RWPE1 (cell line): ENCODE measurements at regions not wholly inside any gene's neighbourhood (a gene's known extent, or its start where the extent isn't known, plus 50 kb on each side); places are given as distances from the start of the nearest gene placed in this dataset.

Source experiments
- CTCF ChIA-PET: fragments of 350-600 bp; sonication (Branson Sonifier 250); formaldehyde crosslinking; extraction: SDS; loops from one replicate; lab custom pipeline; 2021; lab: Yijun Ruan, JAX
- POLR2A ChIA-PET: fragments of 400-600 bp; formaldehyde crosslinking; extraction: SDS; loops from one replicate; lab custom pipeline; 2020; ENCODE audit warnings: antibody characterized with exemption; ENCODE audit not compliant: low non-redundant PET; lab: Yijun Ruan, JAX
- DNase-seq: peaks from one replicate; pipeline ENCODE4 v3.0.0; 2012; ENCODE audit warnings: low spot score
- H3K27ac ChIP-seq: fragments of 450-650 bp; 2 replicates; pipeline ENCODE4 v1.5.1; 2017
- TF ChIP-seq, protein P1 (sequence below): fragments of 450-650 bp; conservative IDR thresholded peaks from 2 replicates; pipeline ENCODE4 v1.5.1; 2017; ENCODE audit warnings: low read depth, mild to moderate bottlenecking

DNA sequence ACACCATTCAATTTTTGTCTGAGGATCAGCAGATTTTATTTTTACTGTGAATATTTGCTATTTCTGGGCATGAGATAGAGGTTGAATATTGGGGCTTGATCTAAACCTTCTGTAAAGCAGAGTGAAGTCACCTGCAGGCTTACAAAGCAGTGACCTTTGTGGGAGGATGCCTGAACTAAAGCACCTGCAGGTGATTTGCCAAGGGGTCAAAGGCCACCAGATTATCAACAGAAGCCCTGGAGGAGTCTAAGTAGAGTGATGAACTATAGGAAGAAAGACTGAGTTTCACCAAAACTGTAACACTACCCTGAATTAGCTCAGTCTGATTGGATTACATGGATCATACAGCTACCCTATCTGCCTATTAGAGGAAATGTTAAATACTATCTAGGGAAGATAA is 144.3 kb upstream of the PRLR start:
- ChIA-PET CTCF (no interaction called here), POLR2A (no interaction called here)
- TF ChIP-seq, protein P1, sequence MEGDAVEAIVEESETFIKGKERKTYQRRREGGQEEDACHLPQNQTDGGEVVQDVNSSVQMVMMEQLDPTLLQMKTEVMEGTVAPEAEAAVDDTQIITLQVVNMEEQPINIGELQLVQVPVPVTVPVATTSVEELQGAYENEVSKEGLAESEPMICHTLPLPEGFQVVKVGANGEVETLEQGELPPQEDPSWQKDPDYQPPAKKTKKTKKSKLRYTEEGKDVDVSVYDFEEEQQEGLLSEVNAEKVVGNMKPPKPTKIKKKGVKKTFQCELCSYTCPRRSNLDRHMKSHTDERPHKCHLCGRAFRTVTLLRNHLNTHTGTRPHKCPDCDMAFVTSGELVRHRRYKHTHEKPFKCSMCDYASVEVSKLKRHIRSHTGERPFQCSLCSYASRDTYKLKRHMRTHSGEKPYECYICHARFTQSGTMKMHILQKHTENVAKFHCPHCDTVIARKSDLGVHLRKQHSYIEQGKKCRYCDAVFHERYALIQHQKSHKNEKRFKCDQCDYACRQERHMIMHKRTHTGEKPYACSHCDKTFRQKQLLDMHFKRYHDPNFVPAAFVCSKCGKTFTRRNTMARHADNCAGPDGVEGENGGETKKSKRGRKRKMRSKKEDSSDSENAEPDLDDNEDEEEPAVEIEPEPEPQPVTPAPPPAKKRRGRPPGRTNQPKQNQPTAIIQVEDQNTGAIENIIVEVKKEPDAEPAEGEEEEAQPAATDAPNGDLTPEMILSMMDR, result no peak
- no peak overlapping the region for H3K27ac ChIP-seq
- DNase-seq, result no peak

DNA sequence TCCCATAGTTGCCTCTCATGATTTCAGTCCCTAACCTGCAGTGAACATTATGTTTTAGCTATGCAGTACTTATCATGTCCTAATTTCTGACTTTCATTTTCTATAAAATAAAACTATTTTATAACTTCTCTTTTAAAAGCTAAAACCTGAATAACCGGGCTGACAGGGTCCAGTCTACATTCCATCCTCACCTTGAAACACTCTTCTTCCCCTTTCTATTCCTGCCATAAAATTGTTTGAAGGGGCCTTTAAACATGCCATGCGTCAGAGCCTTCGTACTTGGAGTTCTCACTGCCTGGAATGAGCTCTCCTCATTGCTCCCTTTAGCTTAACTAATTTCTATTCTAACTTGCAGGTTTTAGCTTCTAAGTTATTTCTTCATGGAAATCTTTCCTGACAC is 143.0 kb upstream of the PRLR start:
- H3K27ac ChIP-seq, result no peak overlapping the region
- TF ChIP-seq, protein P1, result no peak
- CTCF ChIA-PET, result interaction anchor here (0.6 kb wide), 1 partner anchor 881 kb away, joined by 4 read pairs; no protein-coding TSS in a partner anchor
- POLR2A ChIA-PET, result no interaction called here
- DNase-seq, result no peak

DNA sequence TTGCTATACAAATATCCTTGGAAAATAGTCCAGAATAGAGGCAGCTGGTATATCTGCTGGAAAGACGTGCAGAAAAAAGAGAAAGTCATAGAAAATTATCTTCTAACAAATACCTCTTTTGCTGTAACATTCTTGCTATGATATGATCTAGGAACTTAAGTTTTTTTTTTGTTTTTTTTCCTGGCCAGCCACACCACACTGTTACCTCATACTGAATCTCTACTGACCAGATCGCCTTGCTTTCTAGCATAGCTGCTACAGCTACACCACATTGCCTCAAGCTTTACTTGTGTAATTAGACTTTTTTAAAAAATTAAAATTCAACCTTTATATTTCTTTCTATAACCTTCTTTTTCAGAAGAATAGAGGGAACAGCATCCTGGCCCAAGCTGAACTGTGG is 142.2 kb upstream of the PRLR start:
- DNase-seq, result no peak
- POLR2A ChIA-PET, result no interaction called here
- CTCF ChIA-PET, result no interaction called here

DNA sequence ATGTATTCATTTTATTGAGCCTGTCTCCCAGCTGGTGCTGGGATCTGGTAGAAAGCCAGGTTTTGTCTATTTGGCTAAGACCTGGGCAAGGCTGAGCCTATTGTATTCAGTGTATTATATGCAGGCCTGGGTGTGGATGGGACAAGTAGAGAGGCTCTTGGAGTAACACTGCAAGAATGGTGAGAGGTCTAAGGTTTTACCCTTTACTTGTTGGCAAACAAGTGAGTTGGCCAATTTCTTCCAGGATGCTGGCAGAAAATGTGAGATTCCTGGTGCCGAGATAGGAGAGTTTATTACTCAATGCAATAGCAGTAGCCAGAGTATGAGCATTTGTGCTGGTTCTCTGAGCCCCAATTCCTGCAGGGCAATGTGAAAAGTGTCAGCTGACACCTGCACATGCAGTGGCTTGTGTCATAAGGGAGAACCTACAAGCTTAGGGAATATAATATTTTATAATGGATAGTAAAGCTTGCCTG is 141.7 kb upstream of the PRLR start:
- DNase-seq, result no peak
- H3K27ac ChIP-seq, result no peak overlapping the region
- POLR2A ChIA-PET, result no interaction called here
- TF ChIP-seq, protein P1, result no peak
- CTCF ChIA-PET, result interaction anchor here (0.6 kb wide), 1 partner anchor 53 kb away, joined by 3 read pairs; no protein-coding TSS in a partner anchor

More for the DNA sequence above, 142.2 kb upstream of the PRLR start:
- TF ChIP-seq, protein P1, result no peak
- no peak overlapping the region for H3K27ac ChIP-seq

DNA sequence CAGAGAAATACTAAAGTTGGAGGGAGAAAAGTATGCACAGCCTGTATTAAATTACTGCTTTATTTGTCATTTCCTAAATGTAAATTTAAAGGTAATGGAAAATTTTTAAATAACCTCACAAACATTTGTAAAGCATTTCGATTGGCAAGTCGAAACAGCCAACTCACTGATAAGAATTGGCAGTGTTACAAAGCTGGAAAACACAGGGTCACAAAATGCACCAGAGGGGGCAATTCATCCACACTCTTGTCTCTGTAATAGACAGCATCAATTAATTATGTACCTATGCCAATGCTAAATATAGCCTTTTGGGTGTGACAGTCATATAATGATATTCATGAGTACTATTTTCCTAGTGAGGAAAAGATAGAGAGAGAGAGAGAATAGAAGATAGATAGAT is 140.6 kb upstream of the PRLR start:
- H3K27ac ChIP-seq, result no peak overlapping the region
- TF ChIP-seq, protein P1, result no peak
- CTCF ChIA-PET, result no interaction called here
- no peak for DNase-seq
- POLR2A ChIA-PET, result no interaction called here

DNA sequence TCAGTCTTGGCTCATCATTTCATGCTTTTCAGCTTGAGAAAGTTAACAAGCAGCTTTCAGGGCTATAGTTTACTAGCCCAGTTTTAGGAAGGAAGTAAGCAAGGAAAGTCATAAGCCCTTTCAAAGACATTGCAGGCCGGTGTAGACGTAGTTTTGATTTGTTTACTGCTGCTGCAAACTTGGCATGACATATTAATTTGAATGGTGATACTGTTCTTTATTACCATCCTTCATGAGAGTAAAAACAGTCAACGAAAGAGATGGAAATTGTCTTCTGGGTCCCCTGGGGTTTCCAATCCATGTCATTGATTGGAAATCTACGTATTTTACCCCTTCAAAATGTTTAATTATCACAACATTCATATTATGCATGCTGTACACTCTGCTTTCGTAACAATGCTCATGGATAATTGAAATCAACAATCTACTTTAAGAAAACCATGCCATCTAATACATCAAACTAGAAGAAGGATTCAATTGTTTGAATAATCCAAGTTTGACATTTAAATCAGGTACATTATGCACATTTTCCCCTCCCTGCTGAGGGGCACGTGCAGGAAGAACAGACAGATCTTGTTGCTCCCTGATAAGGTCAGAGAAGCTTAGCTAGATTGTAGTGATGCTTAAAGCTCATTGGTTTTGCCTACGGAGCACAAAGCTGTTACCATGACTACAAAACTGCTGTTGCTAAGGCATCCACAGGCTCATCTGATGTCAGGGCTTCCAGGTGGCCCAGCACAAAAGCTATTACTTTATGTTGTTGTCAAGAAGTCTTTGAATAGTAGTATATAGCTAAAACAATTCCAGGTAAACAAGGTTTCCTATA is 139.9 kb upstream of the PRLR start:
- H3K27ac ChIP-seq, result no peak overlapping the region
- no peak for DNase-seq
- ChIA-PET CTCF (interaction anchor here (0.7 kb wide), 1 partner anchor 13 kb away, joined by 3 read pairs; no protein-coding TSS in a partner anchor), POLR2A (no interaction called here)
- TF ChIP-seq, protein P1, result no peak
